ENCODE measurements at regions not wholly inside any gene's neighbourhood (a gene's known extent, or its start where the extent isn't known, plus 50 kb on each side); places are given as distances from the start of the nearest gene placed in this dataset.

DNA sequence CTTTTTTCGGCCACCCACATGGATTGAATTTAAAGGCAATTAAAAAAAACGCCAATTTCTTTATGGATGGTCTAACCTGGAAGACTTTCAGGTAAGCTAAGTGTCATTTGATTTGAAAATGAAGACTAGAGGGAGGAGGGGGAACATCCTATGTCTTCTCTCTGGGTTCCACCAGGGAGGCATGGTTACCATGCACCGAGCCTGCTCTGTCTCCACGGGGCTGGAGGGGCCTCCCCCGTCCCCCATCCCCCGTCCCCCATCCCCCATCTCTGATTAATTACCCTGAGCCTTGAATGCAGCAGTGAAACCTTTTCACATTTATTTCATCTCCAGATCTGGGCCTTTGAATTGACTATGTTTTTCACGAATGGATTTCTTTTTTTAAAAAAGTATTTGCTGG is 135.1 kb downstream of the TLR5 start:
- Histone ChIP-seq H3K27me3 (no peaks in the 10 kb centered on the region), H3K27ac (no peak overlapping the region), H3K4me1 (peaks cover 0 to 13% of the 10 kb centered on the region in 2 donors), H3K4me3 (no peak overlapping the region), H3K9me3 (no peaks in the 10 kb centered on the region), H3K36me3 (peaks cover 21% of the 10 kb centered on the region)
- DNase-seq (ENCODE audit: low spot score) = no peak
- TF ChIP-seq, protein P1, sequence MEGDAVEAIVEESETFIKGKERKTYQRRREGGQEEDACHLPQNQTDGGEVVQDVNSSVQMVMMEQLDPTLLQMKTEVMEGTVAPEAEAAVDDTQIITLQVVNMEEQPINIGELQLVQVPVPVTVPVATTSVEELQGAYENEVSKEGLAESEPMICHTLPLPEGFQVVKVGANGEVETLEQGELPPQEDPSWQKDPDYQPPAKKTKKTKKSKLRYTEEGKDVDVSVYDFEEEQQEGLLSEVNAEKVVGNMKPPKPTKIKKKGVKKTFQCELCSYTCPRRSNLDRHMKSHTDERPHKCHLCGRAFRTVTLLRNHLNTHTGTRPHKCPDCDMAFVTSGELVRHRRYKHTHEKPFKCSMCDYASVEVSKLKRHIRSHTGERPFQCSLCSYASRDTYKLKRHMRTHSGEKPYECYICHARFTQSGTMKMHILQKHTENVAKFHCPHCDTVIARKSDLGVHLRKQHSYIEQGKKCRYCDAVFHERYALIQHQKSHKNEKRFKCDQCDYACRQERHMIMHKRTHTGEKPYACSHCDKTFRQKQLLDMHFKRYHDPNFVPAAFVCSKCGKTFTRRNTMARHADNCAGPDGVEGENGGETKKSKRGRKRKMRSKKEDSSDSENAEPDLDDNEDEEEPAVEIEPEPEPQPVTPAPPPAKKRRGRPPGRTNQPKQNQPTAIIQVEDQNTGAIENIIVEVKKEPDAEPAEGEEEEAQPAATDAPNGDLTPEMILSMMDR (IDR thresholded peaks at IDR 0.05) = no peak

DNA sequence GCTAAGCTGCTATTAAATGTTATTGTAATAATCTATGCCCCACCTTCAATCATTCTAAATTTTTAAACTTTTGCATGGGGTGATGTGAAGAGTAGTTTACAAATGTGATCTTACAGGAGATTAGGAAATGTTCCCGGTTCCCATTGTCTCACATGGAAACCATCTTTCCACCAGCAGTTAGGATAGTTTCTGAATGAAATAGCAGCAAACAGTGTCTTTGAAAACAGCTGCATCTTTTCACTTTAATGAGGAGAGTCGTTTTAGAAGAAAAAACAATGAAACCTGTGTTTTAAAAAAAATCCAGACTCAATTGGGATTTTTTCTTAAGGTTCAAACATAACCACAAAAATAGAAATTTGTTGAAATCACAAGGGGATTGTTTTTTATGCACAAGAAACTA is 134.2 kb downstream of the TLR5 start:
- no peaks in the 10 kb centered on the region for H3K9me3 ChIP-seq
- TF ChIP-seq, protein P1 (IDR thresholded peaks at IDR 0.05) = no peak
- no peak for DNase-seq (ENCODE audit: low spot score)
- no peaks in the 10 kb centered on the region for H3K27me3 ChIP-seq
- H3K36me3 ChIP-seq = peaks cover 16% of the 10 kb centered on the region
- H3K27ac ChIP-seq = no peak overlapping the region
- H3K4me3 ChIP-seq = no peak overlapping the region
- peaks cover 0 to 13% of the 10 kb centered on the region in 2 donors for H3K4me1 ChIP-seq

DNA sequence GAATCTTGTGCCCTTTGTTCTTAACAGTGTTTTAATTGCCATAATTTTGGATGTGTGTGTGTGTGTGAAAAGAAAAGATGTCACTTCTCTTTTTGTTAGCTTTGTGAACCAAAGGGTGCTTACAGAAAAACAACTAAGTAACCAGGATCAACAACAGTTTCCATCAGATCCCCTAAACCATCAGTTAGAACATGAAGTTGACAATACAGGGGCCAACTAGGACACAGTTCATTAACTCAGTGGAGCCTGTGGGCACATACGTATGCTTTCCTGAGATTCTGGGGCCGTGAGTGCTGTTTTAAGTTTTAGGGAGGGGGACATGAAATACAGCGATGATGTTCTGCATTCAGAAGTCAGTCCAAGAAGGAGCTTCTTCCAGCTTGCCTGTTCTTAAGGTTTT is 133.6 kb downstream of the TLR5 start:
- Histone ChIP-seq H3K4me1 (peaks cover 0 to 13% of the 10 kb centered on the region in 2 donors), H3K9me3 (no peaks in the 10 kb centered on the region), H3K36me3 (peaks cover 11% of the 10 kb centered on the region), H3K27me3 (no peaks in the 10 kb centered on the region), H3K27ac (no peak overlapping the region), H3K4me3 (no peak overlapping the region)
- TF ChIP-seq, protein P1 (IDR thresholded peaks at IDR 0.05) = no peak
- DNase-seq (ENCODE audit: low spot score) = no peak

DNA sequence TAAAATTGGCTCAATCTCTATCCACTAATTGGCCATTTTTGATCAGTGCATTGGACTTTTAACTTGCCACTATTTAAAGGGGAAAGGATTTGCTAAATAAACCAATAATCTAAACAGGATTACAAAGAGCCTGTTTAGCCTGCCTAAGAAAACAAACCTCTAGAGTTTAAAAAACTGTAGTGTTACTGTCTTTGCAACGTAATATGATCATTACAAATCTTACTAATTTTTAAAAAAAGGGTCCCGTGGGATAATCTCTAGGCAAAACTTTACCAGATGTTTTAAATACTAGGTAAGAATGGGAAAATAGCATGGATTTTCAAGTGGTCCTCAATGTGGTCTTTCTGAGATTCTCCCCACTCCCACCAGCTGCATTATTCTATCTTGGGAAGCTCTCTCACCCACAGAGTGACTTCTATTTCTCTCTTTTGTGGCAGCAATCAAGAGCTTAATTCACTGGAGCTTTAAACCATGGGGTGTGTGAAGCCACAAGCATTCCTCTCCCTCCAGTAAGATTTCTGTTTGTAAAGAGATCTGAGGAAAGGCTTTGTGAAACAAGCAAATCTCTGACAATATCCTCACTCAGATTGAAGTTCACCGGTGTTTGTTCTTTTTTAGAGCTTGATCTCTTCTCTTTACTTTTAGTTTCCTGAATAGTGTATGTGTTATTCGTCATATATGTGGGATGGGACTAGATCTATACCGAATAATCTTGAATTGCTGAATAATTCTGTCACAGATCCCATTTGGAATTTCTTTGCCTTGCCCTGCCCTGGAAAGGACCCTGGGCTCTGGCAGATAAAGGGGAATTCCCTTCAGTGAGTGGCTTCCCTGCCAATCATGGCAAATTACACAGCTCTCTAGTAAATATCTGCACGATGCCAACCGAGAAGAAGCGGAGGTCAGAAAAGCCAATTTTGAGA is 132.2 kb downstream of the TLR5 start:
- no peak overlapping the region for H3K27ac ChIP-seq

DNA sequence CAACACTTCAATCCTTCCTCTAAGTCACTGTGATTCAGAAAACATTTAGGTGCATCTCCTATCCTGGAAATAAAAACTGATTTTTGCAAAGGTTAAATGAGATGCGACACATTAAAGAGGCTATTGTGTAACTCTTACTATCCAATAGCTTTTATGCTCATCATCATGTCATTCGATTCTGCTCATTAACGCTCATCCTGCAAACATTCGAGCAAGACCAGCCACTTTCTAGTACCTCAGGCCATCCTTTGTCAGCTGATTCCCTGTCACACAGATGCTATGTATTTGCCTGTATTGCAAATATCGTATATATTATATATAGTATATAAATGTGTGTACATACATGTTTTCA is 131.6 kb downstream of the TLR5 start:
- Histone ChIP-seq H3K4me1 (peaks cover 0 to 13% of the 10 kb centered on the region in 2 donors), H3K9me3 (no peaks in the 10 kb centered on the region), H3K4me3 (no peak overlapping the region), H3K27ac (no peak overlapping the region), H3K27me3 (no peaks in the 10 kb centered on the region), H3K36me3 (no peaks in the 10 kb centered on the region)
- DNase-seq (ENCODE audit: low spot score) = no peak
- TF ChIP-seq, protein P1 (IDR thresholded peaks at IDR 0.05) = no peak

More for the DNA sequence above, 132.2 kb downstream of the TLR5 start:
- no peaks in the 10 kb centered on the region for H3K9me3 ChIP-seq
- H3K27me3 ChIP-seq = no peaks in the 10 kb centered on the region
- peaks cover 0 to 13% of the 10 kb centered on the region in 2 donors for H3K4me1 ChIP-seq
- no peak overlapping the region for H3K4me3 ChIP-seq
- no peaks in the 10 kb centered on the region for H3K36me3 ChIP-seq
- TF ChIP-seq, protein P1 (IDR thresholded peaks at IDR 0.05) = no peak
- no peak for DNase-seq (ENCODE audit: low spot score)
